Astrocyte of the spinal cord (primary cell): ENCODE measurements at regions not wholly inside any gene's neighbourhood (a gene's known extent, or its start where the extent isn't known, plus 50 kb on each side); places are given as distances from the start of the nearest gene placed in this dataset.
"Not testable (repeated sequence)": the region's sequence is repeated elsewhere in the genome, so short reads cannot be mapped to it uniquely, and the experiment has no call there.

Experiments used
- DNase-seq: peaks from one replicate; pipeline ENCODE4 v3.0.0; 2011; ENCODE audit warnings: low read depth, low spot score
- H3K4me3 ChIP-seq: 2 replicates; pipeline ENCODE4 v1.5.1; 2011; ENCODE audit warnings: low read depth, mild to moderate bottlenecking, low read length, moderate library complexity
- CTCF ChIP-seq: IDR thresholded peaks from 2 replicates; pipeline ENCODE4 v1.5.1; 2012; ENCODE audit warnings: low read depth, mild to moderate bottlenecking, low read length, inconsistent platforms
- in situ Hi-C: cut with HindIII; loops from 2 replicates; pipeline ENCODE4 v1.10.0; 2017; ENCODE audit warnings: low sequenced_read_pairs

- H3K4me3 ChIP-seq, in situ Hi-C loops, DNase-seq: not testable (repeated sequence)
These were observed 667.6 kb downstream of the SPATA31A6 start for GRCh38 chr9:42850896-42851693.

- H3K4me3 ChIP-seq, DNase-seq, in situ Hi-C loops: not testable (repeated sequence)
These were observed 668.2 kb downstream of the SPATA31A6 start for GRCh38 chr9:42851701-42852100.

- in situ Hi-C loops, result not testable (repeated sequence)
- DNase-seq, result peak; percentile 42
- TF ChIP-seq CTCF, result peak; percentile 36
- H3K4me3 ChIP-seq, result peak overlapping the region; percentile 31
These were observed 668.9 kb downstream of the SPATA31A6 start for GRCh38 chr9:42852133-42852930.

- DNase-seq, in situ Hi-C loops, H3K4me3 ChIP-seq: not testable (repeated sequence)
These were observed 676.7 kb downstream of the SPATA31A6 start for GRCh38 chr9:42860133-42860532.

GRCh38 chr9:42862465-42862864 lies 679.0 kb downstream of the SPATA31A6 start:
- in situ Hi-C loops, H3K4me3 ChIP-seq, DNase-seq: not testable (repeated sequence)
